ENCODE measurements at regions not wholly inside any gene's neighbourhood (a gene's known extent, or its start where the extent isn't known, plus 50 kb on each side); places are given as distances from the start of the nearest gene placed in this dataset.

GRCh38 chr14:86050757-86051156 is 520.8 kb downstream of the FLRT2 start:
- TF ChIP-seq POLR2AphosphoS5 (IDR thresholded peaks at IDR 0.05) (no peak), REST (IDR thresholded peaks at IDR 0.05; ENCODE audit: borderline replicate concordance) (no peak), EZH2 (IDR thresholded peaks at IDR 0.05; ENCODE audit: borderline replicate concordance, insufficient read depth, low read length, poor library complexity, severe bottlenecking) (no peak), CTCF (IDR thresholded peaks at IDR 0.05; ENCODE audit: poor library complexity, severe bottlenecking) (no peak), EP300 (conservative IDR thresholded peaks at IDR 0.05; ENCODE audit: poor library complexity, severe bottlenecking) (no peak)
